Colonic mucosa (tissue), 4 donors: ENCODE measurements at regions not wholly inside any gene's neighbourhood (a gene's known extent, or its start where the extent isn't known, plus 50 kb on each side); places are given as distances from the start of the nearest gene placed in this dataset.

Source experiments
- DNase-seq: peaks from one replicate; pipeline ENCODE4 v3.0.0-alpha.2; 2020
- H3K27ac ChIP-seq: fragments of 200-600 bp; one replicate; pipeline ENCODE4 v1.8.0; 2021
- H3K27me3 ChIP-seq: fragments of 200-600 bp; one replicate; pipeline ENCODE4 v1.8.0; 2021
- H3K36me3 ChIP-seq: fragments of 200-600 bp; one replicate; pipeline ENCODE4 v1.8.0; 2021
- H3K4me1 ChIP-seq: fragments of 200-600 bp; one replicate; pipeline ENCODE4 v1.8.0; 2021; ENCODE audit warnings: mild to moderate bottlenecking
- H3K4me3 ChIP-seq: fragments of 200-600 bp; one replicate; pipeline ENCODE4 v1.8.0; 2021
- H3K9ac ChIP-seq, 2 donors: one replicate each; pipeline ENCODE4 v1.7.0; 2013; ENCODE audit warnings: control low read depth in 2 of 2, low read depth in 2 of 2, low read length in 2 of 2
- H3K9me3 ChIP-seq: fragments of 200-600 bp; one replicate; pipeline ENCODE4 v1.8.0; 2021
- CTCF ChIP-seq: fragments of 200-600 bp; IDR thresholded peaks from one replicate; pipeline ENCODE4 v1.8.0; 2022; ENCODE audit warnings: antibody characterized with exemption, mild to moderate bottlenecking
- intact Hi-C: fragments of 100-400 bp; cut with DNase I; formaldehyde crosslinking; loops from one replicate; pipeline ENCODE4 v1.14.1; 2022
- donor health status: healthy.
- donor health status: DM: no; HTN: no; CAD: no.
- donor health status: DM: no; HTN: no; CAD: no.

GRCh38 chr10:4391683-4392082 lies 434.3 kb upstream of the AKR1E2 start:
- H3K4me3 ChIP-seq: no peak overlapping the region
- no peak overlapping the region for H3K27ac ChIP-seq
- no peaks in the 10 kb centered on the region for H3K4me1 ChIP-seq
- no peak overlapping the region for H3K9ac ChIP-seq
- no peaks in the 10 kb centered on the region for H3K27me3 ChIP-seq
- H3K9me3 ChIP-seq: no peaks in the 10 kb centered on the region
- H3K36me3 ChIP-seq: no peaks in the 10 kb centered on the region
- TF ChIP-seq CTCF: no peak
- no peak for DNase-seq
- intact Hi-C loops: no loop called here

GRCh38 chr10:4390219-4390618 lies 435.8 kb upstream of the AKR1E2 start:
- no peaks in the 10 kb centered on the region for H3K36me3 ChIP-seq
- H3K4me1 ChIP-seq: no peaks in the 10 kb centered on the region
- intact Hi-C loops: no loop called here
- H3K27ac ChIP-seq: no peak overlapping the region
- H3K4me3 ChIP-seq: no peak overlapping the region
- TF ChIP-seq CTCF: no peak
- no peaks in the 10 kb centered on the region for H3K27me3 ChIP-seq
- no peak overlapping the region for H3K9ac ChIP-seq
- no peaks in the 10 kb centered on the region for H3K9me3 ChIP-seq
- DNase-seq: no peak

GRCh38 chr10:4385231-4385870 lies 440.7 kb upstream of the AKR1E2 start:
- TF ChIP-seq CTCF: no peak
- no peaks in the 10 kb centered on the region for H3K9me3 ChIP-seq
- DNase-seq: no peak
- intact Hi-C loops: no loop called here
- no peaks in the 10 kb centered on the region for H3K27me3 ChIP-seq
- H3K4me3 ChIP-seq: no peak overlapping the region
- no peak overlapping the region for H3K9ac ChIP-seq
- no peak overlapping the region for H3K27ac ChIP-seq
- no peaks in the 10 kb centered on the region for H3K4me1 ChIP-seq
- H3K36me3 ChIP-seq: no peaks in the 10 kb centered on the region

GRCh38 chr10:4384245-4384644 lies 441.8 kb upstream of the AKR1E2 start:
- no peak for DNase-seq
- H3K27ac ChIP-seq: no peak overlapping the region
- H3K36me3 ChIP-seq: no peaks in the 10 kb centered on the region
- TF ChIP-seq CTCF: no peak
- H3K4me3 ChIP-seq: no peak overlapping the region
- H3K27me3 ChIP-seq: no peaks in the 10 kb centered on the region
- intact Hi-C loops: no loop called here
- H3K4me1 ChIP-seq: no peaks in the 10 kb centered on the region
- no peak overlapping the region for H3K9ac ChIP-seq
- H3K9me3 ChIP-seq: no peaks in the 10 kb centered on the region

GRCh38 chr10:4383651-4384098 lies 442.3 kb upstream of the AKR1E2 start:
- no peaks in the 10 kb centered on the region for H3K9me3 ChIP-seq
- no peak overlapping the region for H3K4me3 ChIP-seq
- no peaks in the 10 kb centered on the region for H3K27me3 ChIP-seq
- no peak for DNase-seq
- H3K9ac ChIP-seq: no peak overlapping the region
- no peak for TF ChIP-seq CTCF
- no peaks in the 10 kb centered on the region for H3K4me1 ChIP-seq
- H3K36me3 ChIP-seq: no peaks in the 10 kb centered on the region
- intact Hi-C loops: no loop called here
- H3K27ac ChIP-seq: no peak overlapping the region
